Uterus (tissue), 3 donors: ENCODE measurements at regions not wholly inside any gene's neighbourhood (a gene's known extent, or its start where the extent isn't known, plus 50 kb on each side); places are given as distances from the start of the nearest gene placed in this dataset.
"Not testable (repeated sequence)": the region's sequence is repeated elsewhere in the genome, so short reads cannot be mapped to it uniquely, and the experiment has no call there.

Experiments used
- DNase-seq, 2 donors: peaks; one replicate each; pipeline ENCODE4 v3.0.0-alpha.2; 2019 to 2020
- H3K27ac ChIP-seq, 2 donors: fragments of 200-600 bp; sonication (generic); 1 replicate in 1 of 2; 2 replicates in 1 of 2; pipeline ENCODE4 v1.5.1; 2016 to 2018
- H3K27me3 ChIP-seq, 2 donors: fragments of 200-600 bp; sonication (generic); one replicate each; pipeline ENCODE4 v1.5.1; 2018 to 2019; ENCODE audit warnings: control low read depth in 1 of 2
- H3K36me3 ChIP-seq, 2 donors: fragments of 200-600 bp; sonication (generic); one replicate each; pipeline ENCODE4 v1.5.1; 2019; ENCODE audit warnings: control low read depth in 1 of 2
- H3K4me1 ChIP-seq, 2 donors: fragments of 200-600 bp; sonication (generic); one replicate each; pipeline ENCODE4 v1.5.1; 2018 to 2019; ENCODE audit warnings: control low read depth in 1 of 2
- H3K4me3 ChIP-seq, 2 donors: fragments of 200-600 bp; sonication (generic); 1 replicate in 1 of 2; 2 replicates in 1 of 2; pipeline ENCODE4 v1.5.1; 2018 to 2019; ENCODE audit warnings: mild to moderate bottlenecking in 1 of 2
- H3K9me3 ChIP-seq, 2 donors: fragments of 200-600 bp; sonication (generic); one replicate each; pipeline ENCODE4 v1.5.1; 2019; ENCODE audit warnings: control low read depth in 1 of 2
- CTCF ChIP-seq, 4 experiments: fragments of 200-600 bp in 2 of 4; fragments of 450-650 bp in 2 of 4; sonication (generic) in 2 of 4; IDR thresholded peaks; one replicate each; pipeline ENCODE4 v1.5.1; 2016 to 2019; ENCODE audit warnings: antibody characterized with exemption in 4 of 4, mild to moderate bottlenecking in 2 of 4, moderate library complexity in 1 of 4
- POLR2A ChIP-seq, 2 donors: fragments of 450-650 bp; IDR thresholded peaks; one replicate each; pipeline ENCODE4 v1.6.1; 2016; ENCODE audit warnings: antibody characterized with exemption in 2 of 2, mild to moderate bottlenecking in 1 of 2, moderate library complexity in 1 of 2
- intact Hi-C: fragments of 100-400 bp; cut with DNase I; formaldehyde crosslinking; loops from one replicate; pipeline ENCODE4 v1.15.1; 2023; ENCODE audit warnings: low total_unique reads
- donor health status: DM: yes; HTN: yes; CAD: no.

- Histone ChIP-seq H3K27me3 (no peaks in the 10 kb centered on the region), H3K4me3 (no peak overlapping the region), H3K27ac (no peak overlapping the region), H3K9me3 (no peaks in the 10 kb centered on the region), H3K4me1 (no peaks in the 10 kb centered on the region), H3K36me3 (no peaks in the 10 kb centered on the region)
- intact Hi-C loops, result no loop called here
- TF ChIP-seq POLR2A (IDR thresholded peaks at IDR 0.05) (no peak), CTCF (IDR thresholded peaks at IDR 0.05) (no peak)
- DNase-seq, result no peak
These were observed 191.8 kb upstream of the CXorf66 start for GRCh38 chrX:140157143-140157542.

DNA sequence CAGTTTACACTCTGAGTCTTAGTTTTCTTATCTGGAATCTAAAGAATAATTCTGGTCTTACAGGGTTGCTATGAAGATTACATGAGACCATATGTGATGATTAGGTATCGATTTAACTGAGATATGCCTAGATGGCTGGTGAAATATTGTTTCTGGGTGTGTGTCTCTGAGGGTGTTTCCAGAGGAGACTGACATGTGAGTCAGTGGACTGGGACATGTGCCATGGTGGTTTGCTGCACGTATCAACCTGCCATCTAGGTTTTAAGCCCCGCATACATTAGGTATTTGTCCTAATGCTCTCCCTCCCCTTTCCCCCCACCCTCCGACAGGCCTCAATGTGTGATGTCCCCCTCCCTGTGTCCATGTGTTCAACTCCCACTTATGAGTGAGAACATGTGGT is 186.0 kb upstream of the CXorf66 start:
- no peaks in the 10 kb centered on the region for H3K36me3 ChIP-seq
- H3K9me3 ChIP-seq, result no peaks in the 10 kb centered on the region
- DNase-seq, result no peak
- no peaks in the 10 kb centered on the region for H3K4me1 ChIP-seq
- no peak for TF ChIP-seq POLR2A (IDR thresholded peaks at IDR 0.05)
- no peak for TF ChIP-seq CTCF (IDR thresholded peaks at IDR 0.05)
- intact Hi-C loops, result no loop called here
- no peak overlapping the region for H3K27ac ChIP-seq
- H3K4me3 ChIP-seq, result no peak overlapping the region
- H3K27me3 ChIP-seq, result no peaks in the 10 kb centered on the region

- H3K27me3 ChIP-seq, result no peaks in the 10 kb centered on the region
- TF ChIP-seq POLR2A (IDR thresholded peaks at IDR 0.05) (no peak), CTCF (IDR thresholded peaks at IDR 0.05) (no peak)
- no peaks in the 10 kb centered on the region for H3K4me1 ChIP-seq
- H3K27ac ChIP-seq, result no peak overlapping the region
- no peak overlapping the region for H3K4me3 ChIP-seq
- DNase-seq, result no peak
- no peaks in the 10 kb centered on the region for H3K9me3 ChIP-seq
- H3K36me3 ChIP-seq, result no peaks in the 10 kb centered on the region
- intact Hi-C loops, result no loop called here
These were observed 184.4 kb upstream of the CXorf66 start for GRCh38 chrX:140149761-140150160.

- no peak for DNase-seq
- no peaks in the 10 kb centered on the region for H3K4me1 ChIP-seq
- intact Hi-C loops, result no loop called here
- H3K36me3 ChIP-seq, result no peaks in the 10 kb centered on the region
- H3K27ac ChIP-seq, result no peak overlapping the region
- H3K27me3 ChIP-seq, result no peaks in the 10 kb centered on the region
- no peak overlapping the region for H3K4me3 ChIP-seq
- TF ChIP-seq CTCF (IDR thresholded peaks at IDR 0.05), result peak; percentile 35 to 44 (median 41)
- TF ChIP-seq POLR2A (IDR thresholded peaks at IDR 0.05), result no peak
- H3K9me3 ChIP-seq, result no peaks in the 10 kb centered on the region
These were observed 176.2 kb upstream of the CXorf66 start for GRCh38 chrX:140141444-140142029.

DNA sequence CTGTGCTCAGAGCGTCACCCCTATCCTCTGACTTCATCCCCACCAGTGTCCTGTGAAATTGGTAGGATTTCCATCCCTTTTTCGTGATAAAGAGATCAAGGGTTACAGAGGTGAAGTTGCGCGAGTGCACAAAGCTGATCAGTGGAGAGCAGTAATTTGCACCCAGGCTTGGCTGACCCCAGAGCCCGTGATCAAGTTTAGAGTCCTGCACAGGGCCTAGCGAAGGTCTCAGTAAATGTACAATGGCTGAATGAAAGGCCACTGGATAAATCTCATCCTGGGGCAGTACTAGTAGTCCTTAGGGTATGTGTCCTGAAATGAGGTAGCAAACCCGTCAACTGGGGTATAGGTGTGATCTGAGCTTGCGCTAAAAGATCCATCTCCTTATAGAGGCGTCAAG is 173.2 kb upstream of the CXorf66 start:
- DNase-seq, H3K9me3 ChIP-seq, H3K4me3 ChIP-seq, H3K27me3 ChIP-seq, H3K27ac ChIP-seq, intact Hi-C loops, H3K4me1 ChIP-seq, H3K36me3 ChIP-seq: not testable (repeated sequence)

DNA sequence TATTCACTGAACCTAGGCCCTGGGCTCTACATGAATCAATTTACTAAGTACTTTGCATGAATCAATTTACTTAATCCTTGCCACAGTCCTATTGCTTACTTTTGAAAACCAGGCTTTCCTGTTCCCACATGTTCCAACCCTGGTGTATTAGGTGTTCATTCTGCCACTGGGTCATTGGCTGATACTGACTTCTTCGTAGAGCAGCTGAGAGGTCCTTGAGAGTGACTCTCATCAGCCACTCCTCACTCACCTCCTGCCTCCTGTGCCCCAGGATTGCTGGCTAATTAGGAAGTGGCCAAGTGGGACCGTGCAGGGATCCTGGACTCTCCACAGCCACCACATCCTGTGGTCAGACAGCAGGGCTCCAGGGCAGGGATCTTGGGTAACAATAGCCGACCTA is 172.7 kb upstream of the CXorf66 start:
- H3K4me3 ChIP-seq, H3K27ac ChIP-seq, intact Hi-C loops, H3K36me3 ChIP-seq, H3K4me1 ChIP-seq, H3K27me3 ChIP-seq, DNase-seq, H3K9me3 ChIP-seq: not testable (repeated sequence)
